HepG2 (cell line): ENCODE measurements at regions not wholly inside any gene's neighbourhood (a gene's known extent, or its start where the extent isn't known, plus 50 kb on each side); places are given as distances from the start of the nearest gene placed in this dataset.

Experiments
- CHD2 ChIP-seq: IDR thresholded peaks from 2 replicates; pipeline ENCODE4 v1.6.1; 2011; ENCODE audit warnings: low read depth, low read length, improper control_type of control experiment
- CHD4 ChIP-seq: fragments of 200-600 bp; sonication (generic); IDR thresholded peaks from 2 replicates; pipeline ENCODE4 v1.7.0; 2017; ENCODE audit warnings: mild to moderate bottlenecking, low read length, borderline replicate concordance
- EP300 ChIP-seq, 3 experiments: sonication (generic) in 1 of 3; formaldehyde crosslinking in 1 of 3; IDR thresholded peaks; 2 replicates each; pipeline versions ENCODE4 v1.5.1 to v1.6.1; 2011 to 2020; ENCODE audit warnings: low read depth in 2 of 3, low read length in 2 of 3, borderline replicate concordance in 1 of 3, improper control_type of control experiment in 1 of 3, mild to moderate bottlenecking in 1 of 3, missing genetic modification reagents in 1 of 3, moderate library complexity in 1 of 3
- MAFK ChIP-seq, 2 experiments: IDR thresholded peaks in 1 of 2; conservative IDR thresholded peaks in 1 of 2; 2 replicates each; pipeline ENCODE4 v1.6.1; 2011; ENCODE audit warnings: improper control_type of control experiment in 2 of 2, low read length in 2 of 2
- POLR2A ChIP-seq, 2 experiments: IDR thresholded peaks; 2 replicates each; pipeline ENCODE4 v1.6.1; 2011; ENCODE audit warnings: low read depth in 2 of 2, low read length in 2 of 2, mild to moderate bottlenecking in 1 of 2, moderate library complexity in 1 of 2; ENCODE audit not compliant: insufficient read depth in 1 of 2
- ZNF33A ChIP-seq: sonication (generic); formaldehyde crosslinking; IDR thresholded peaks from 2 replicates; pipeline ENCODE4 v1.5.1; 2020; ENCODE audit warnings: missing genetic modification reagents, mild to moderate bottlenecking, moderate library complexity, borderline replicate concordance
- TF ChIP-seq, protein P1 (sequence below): IDR thresholded peaks from 2 replicates; pipeline ENCODE4 v1.6.1; 2016; ENCODE audit warnings: mild to moderate bottlenecking, missing biosample characterization, missing genetic modification reagents

DNA sequence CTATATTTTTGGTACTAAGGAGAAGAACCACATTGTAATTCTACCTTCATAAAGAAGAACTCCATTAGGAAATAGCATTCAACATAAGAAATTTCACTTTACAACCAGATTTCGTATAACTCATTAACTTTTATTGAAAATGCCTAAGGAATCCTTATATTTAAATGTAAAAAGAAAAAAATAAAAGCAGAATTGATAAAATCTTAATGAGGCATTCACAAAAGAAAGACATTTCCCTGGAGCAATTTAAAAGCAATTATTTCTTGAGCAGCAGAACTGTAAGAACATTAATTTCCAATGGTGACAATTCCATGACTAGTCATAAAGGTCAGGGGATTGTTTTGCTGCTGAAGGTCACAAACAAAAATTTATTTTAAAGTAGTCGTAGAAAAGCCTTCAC, 1192.8 kb upstream of the TMEM132C start:
- TF ChIP-seq EP300 (IDR thresholded peaks at IDR 0.05; ENCODE audit: low read depth in 2 of 2, low read length in 2 of 2) (no peak), EP300 (CRISPR knock-in tag; IDR thresholded peaks at IDR 0.05; ENCODE audit: borderline replicate concordance) (no peak), MAFK (conservative IDR thresholded peaks at IDR 0.05 in 1 of 2, IDR thresholded peaks at IDR 0.05 in 1 of 2; ENCODE audit: low read length in 2 of 2) (no peak), CHD4 (no peak), CHD2 (no peak), ZNF33A (CRISPR knock-in tag) (no peak), POLR2A (IDR thresholded peaks at IDR 0.05; ENCODE audit: insufficient read depth in 1 of 2, low read depth in 2 of 2, low read length in 2 of 2) (no peak)
- TF ChIP-seq, protein P1, sequence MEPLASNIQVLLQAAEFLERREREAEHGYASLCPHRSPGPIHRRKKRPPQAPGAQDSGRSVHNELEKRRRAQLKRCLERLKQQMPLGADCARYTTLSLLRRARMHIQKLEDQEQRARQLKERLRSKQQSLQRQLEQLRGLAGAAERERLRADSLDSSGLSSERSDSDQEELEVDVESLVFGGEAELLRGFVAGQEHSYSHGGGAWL, result no peak
